Cardiac fibroblast (primary cell): ENCODE measurements at regions not wholly inside any gene's neighbourhood (a gene's known extent, or its start where the extent isn't known, plus 50 kb on each side); places are given as distances from the start of the nearest gene placed in this dataset.

ENCODE experiments used
- DNase-seq, 2 donors: peaks; one replicate each; pipeline versions ENCODE4 v3.0.0 to v3.0.0-alpha.2; 2010; ENCODE audit warnings: low read depth in 2 of 2
- H3K4me3 ChIP-seq, 2 donors: replicated peaks in 1 of 2; 1 replicate in 1 of 2; 2 replicates in 1 of 2; pipeline ENCODE4 v1.5.1; 2011; ENCODE audit warnings: low read depth in 2 of 2, low read length in 2 of 2, mild to moderate bottlenecking in 2 of 2, moderate library complexity in 1 of 2
- TF ChIP-seq, protein P1 (sequence below): IDR thresholded peaks from one replicate; pipeline ENCODE4 v1.5.1; 2011; ENCODE audit warnings: low read depth, mild to moderate bottlenecking, low read length, inconsistent platforms

- H3K4me3 ChIP-seq: no peak overlapping the region
- TF ChIP-seq, protein P1, sequence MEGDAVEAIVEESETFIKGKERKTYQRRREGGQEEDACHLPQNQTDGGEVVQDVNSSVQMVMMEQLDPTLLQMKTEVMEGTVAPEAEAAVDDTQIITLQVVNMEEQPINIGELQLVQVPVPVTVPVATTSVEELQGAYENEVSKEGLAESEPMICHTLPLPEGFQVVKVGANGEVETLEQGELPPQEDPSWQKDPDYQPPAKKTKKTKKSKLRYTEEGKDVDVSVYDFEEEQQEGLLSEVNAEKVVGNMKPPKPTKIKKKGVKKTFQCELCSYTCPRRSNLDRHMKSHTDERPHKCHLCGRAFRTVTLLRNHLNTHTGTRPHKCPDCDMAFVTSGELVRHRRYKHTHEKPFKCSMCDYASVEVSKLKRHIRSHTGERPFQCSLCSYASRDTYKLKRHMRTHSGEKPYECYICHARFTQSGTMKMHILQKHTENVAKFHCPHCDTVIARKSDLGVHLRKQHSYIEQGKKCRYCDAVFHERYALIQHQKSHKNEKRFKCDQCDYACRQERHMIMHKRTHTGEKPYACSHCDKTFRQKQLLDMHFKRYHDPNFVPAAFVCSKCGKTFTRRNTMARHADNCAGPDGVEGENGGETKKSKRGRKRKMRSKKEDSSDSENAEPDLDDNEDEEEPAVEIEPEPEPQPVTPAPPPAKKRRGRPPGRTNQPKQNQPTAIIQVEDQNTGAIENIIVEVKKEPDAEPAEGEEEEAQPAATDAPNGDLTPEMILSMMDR: no peak
- peak in 1 of 2 donors; percentile 8 for DNase-seq
Observed at GRCh38 chr15:95469496-95470000, 861.0 kb upstream of the NR2F2 start.

DNA sequence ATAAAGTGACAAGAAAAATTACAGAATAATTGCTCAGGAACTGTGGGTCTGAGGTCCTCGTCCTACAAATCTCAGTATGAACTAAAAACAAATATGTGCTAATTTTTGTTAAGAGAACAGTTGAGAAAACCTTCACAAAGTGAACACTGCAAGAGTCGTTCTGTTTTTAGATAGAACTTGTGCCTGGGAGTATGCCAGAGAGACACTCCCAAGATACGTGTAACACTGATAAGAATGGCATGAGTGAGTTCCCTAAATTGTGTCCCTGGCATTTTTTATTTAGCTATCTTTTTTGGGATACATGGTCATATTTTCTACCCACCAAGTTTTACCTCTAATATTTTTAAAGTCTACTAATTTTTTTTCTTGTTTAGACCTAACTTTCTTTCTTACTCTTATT is 860.0 kb upstream of the NR2F2 start:
- TF ChIP-seq, protein P1: no peak
- peak in 1 of 2 donors; percentile 48 for DNase-seq
- no peak overlapping the region for H3K4me3 ChIP-seq

DNA sequence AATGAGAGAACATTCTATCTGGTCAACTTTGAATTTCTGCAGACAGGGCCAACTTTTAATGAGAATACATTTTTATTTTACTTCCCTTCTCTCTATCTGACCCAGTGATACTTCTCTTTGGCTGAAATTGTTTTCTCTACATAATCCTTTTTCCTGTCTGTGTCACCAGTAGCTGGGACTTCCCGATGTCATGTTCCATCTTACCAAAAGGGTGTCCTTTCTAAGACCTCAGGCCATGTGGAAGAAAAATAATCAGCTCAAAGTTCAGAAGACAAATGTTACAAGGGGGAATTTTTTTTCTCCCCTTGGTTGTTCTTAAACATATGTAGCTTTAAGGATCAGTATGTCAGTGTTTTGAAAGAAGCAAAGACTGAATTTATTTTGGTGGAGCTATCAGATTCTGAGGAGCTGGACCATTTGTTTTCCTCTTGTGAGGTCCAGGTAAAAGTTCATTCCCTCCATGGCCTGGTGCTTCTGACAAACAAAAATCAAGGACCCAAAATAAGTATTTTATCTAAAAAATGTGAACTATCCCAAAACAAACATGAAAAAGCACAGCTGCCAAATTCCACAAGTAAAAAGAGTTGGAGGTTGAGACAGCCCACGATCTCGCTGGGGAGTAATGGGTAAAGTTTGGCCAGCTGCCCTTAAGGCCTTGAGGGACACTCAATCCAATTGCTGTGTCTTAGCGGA is 859.4 kb upstream of the NR2F2 start:
- no peak overlapping the region for H3K4me3 ChIP-seq
- DNase-seq: peak; percentile 64 to 91
- TF ChIP-seq, protein P1: no peak

DNA sequence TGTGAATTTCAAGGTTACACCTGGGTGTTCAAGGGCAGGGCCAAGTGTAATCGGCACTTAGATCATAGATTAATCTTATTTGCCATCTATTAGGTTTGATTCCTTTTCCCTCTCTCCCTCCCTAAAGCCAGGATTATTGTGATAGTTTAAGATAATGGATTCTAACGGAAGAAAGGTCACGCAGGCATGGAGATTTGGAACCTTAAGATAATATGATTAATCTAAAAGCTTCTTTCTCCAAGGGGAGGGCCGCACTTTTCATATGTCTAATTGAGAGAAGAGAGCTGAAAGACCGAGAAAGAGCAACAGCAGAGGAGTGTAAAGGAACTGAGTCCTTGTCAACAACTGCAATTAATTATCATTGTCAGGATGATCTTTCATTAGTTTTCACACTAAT is 858.8 kb upstream of the NR2F2 start:
- no peak for DNase-seq
- TF ChIP-seq, protein P1: no peak

DNA sequence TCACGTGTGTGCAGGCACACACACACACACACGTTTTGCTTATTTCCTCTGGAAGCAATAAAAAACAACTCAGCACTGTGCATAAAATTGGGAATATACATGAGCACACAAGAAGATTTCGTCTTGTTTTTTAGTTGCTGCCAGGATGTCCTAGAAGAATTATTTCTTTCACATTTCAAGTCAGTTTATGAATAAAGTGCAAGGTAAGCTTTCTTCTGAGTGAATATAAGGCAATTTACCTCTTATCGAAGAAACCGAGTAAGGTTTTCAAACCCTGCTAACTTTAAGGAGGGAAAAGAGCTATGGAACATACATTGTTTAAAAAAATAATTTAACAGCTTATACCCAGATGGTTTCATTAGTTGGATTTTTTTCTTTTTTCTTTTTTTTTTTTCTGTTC is 855.4 kb upstream of the NR2F2 start:
- TF ChIP-seq, protein P1: no peak
- H3K4me3 ChIP-seq: no peak overlapping the region
- no peak for DNase-seq

More for the DNA sequence above, 858.8 kb upstream of the NR2F2 start:
- H3K4me3 ChIP-seq: no peak overlapping the region

DNA sequence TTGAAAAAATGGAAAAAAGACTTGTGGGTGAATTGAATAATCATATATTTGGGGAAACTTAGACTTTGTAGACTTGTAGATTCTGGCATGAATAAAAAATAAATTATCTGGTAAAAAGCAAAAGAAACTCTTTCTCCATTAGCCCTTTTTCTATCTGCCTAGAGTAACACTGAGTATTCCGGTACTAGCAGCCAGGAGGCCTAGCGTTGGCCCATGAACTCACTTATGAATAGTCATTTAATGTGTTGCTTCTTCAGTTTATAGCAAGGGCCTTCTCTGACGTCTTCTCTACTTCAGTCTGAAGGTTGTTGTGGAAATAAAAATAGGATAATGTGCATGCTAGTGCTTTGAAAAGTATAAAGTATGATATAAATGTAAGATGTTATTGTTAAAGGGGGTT is 851.2 kb upstream of the NR2F2 start:
- no peak for DNase-seq
- TF ChIP-seq, protein P1: no peak
- H3K4me3 ChIP-seq: no peak overlapping the region
